ENCODE measurements at regions not wholly inside any gene's neighbourhood (a gene's known extent, or its start where the extent isn't known, plus 50 kb on each side); places are given as distances from the start of the nearest gene placed in this dataset.

- H3K4me1 ChIP-seq, result no peaks in the 10 kb centered on the region
- intact Hi-C loops (cut with DNase I; ENCODE audit: low total_unique reads), result no loop called here
- TF ChIP-seq POLR2A (IDR thresholded peaks at IDR 0.05) (no peak), CTCF (IDR thresholded peaks at IDR 0.05 in 8 of 11, conservative IDR thresholded peaks at IDR 0.05 in 3 of 11) (no peak), POLR2AphosphoS5 (IDR thresholded peaks at IDR 0.05) (no peak)
- H3K4me3 ChIP-seq, result no peak overlapping the region
- no peaks in the 10 kb centered on the region for H3K36me3 ChIP-seq
- H3K27ac ChIP-seq, result no peak overlapping the region
- no peaks in the 10 kb centered on the region for H3K27me3 ChIP-seq (replicated peaks in 1 of 7)
- peaks cover 0 to 4% (median 0%) of the 10 kb centered on the region in 8 donors for H3K9me3 ChIP-seq
- DNase-seq, result no peak
Observed at GRCh38 chr21:19026911-19027310, 623.3 kb upstream of the TMPRSS15 start.

- H3K27ac ChIP-seq, result no peak overlapping the region
- peaks cover 0 to 7% (median 0%) of the 10 kb centered on the region in 8 donors for H3K9me3 ChIP-seq
- no peaks in the 10 kb centered on the region for H3K36me3 ChIP-seq
- WGBS, 5 donors, result 58 to 77% (median 67%) methylated on average over 2 of the region's 2 CpGs
- DNase-seq, result no peak
- H3K27me3 ChIP-seq (replicated peaks in 1 of 7), result no peaks in the 10 kb centered on the region
- no peaks in the 10 kb centered on the region for H3K4me1 ChIP-seq
- no peak overlapping the region for H3K4me3 ChIP-seq
- intact Hi-C loops (cut with DNase I; ENCODE audit: low total_unique reads), result no loop called here
- TF ChIP-seq POLR2A (IDR thresholded peaks at IDR 0.05), result no peak
- no peak for TF ChIP-seq POLR2AphosphoS5 (IDR thresholded peaks at IDR 0.05)
- no peak for TF ChIP-seq CTCF (IDR thresholded peaks at IDR 0.05 in 8 of 11, conservative IDR thresholded peaks at IDR 0.05 in 3 of 11)
Observed at GRCh38 chr21:19029816-19030215, 626.2 kb upstream of the TMPRSS15 start.

DNA sequence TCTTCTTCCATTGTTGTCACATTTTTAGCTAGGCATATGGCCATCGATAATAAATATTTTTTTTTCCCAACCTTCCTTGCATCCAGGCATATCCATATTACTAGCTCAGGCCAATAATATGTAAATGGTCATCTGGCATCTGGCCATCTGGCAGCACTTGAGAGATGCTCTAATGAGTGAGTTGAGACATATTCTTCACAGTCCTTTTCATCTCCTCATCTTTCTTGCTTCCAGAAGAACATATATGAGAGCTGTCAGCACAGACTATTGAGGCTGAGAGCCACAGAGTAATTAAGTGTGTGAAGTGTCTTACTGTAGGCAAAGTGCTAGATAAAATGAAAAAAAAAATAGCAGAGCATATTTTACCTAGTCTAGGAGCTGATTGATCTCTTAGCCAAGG, 628.4 kb upstream of the TMPRSS15 start:
- no peaks in the 10 kb centered on the region for H3K4me1 ChIP-seq
- no peak for DNase-seq
- H3K9me3 ChIP-seq, result peaks cover 0 to 7% (median 0%) of the 10 kb centered on the region in 8 donors
- TF ChIP-seq CTCF (IDR thresholded peaks at IDR 0.05 in 8 of 11, conservative IDR thresholded peaks at IDR 0.05 in 3 of 11) (no peak), POLR2A (IDR thresholded peaks at IDR 0.05) (no peak), POLR2AphosphoS5 (IDR thresholded peaks at IDR 0.05) (no peak)
- no peak overlapping the region for H3K27ac ChIP-seq
- no peaks in the 10 kb centered on the region for H3K36me3 ChIP-seq
- H3K4me3 ChIP-seq, result no peak overlapping the region
- H3K27me3 ChIP-seq (replicated peaks in 1 of 7), result no peaks in the 10 kb centered on the region
- WGBS, 5 donors, result 73 to 88% (median 79%) methylated on average over 1 of the region's 1 CpG
- intact Hi-C loops (cut with DNase I; ENCODE audit: low total_unique reads), result no loop called here

DNA sequence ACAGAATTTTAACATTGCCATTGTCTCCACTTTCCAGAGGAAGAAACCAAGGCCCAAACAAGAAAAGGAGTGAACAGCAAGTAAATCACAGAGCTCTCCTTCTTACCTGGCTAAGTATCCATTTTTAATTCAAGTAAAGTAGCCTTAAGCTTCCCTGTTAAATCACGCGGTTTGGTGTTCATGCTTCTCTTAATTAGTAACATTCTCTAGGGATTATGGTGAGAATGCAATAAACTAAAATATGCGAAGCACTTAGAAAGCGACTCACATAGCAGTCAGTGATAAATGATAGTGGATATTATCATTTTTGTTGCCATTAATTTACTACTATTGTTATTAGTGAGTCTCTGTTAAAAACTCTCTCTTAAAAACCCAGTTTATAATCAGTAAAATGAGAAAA, 630.5 kb upstream of the TMPRSS15 start:
- intact Hi-C loops (cut with DNase I; ENCODE audit: low total_unique reads), result no loop called here
- H3K27me3 ChIP-seq (replicated peaks in 1 of 7), result no peaks in the 10 kb centered on the region
- TF ChIP-seq POLR2AphosphoS5 (IDR thresholded peaks at IDR 0.05), result no peak
- no peak for TF ChIP-seq POLR2A (IDR thresholded peaks at IDR 0.05)
- TF ChIP-seq CTCF (IDR thresholded peaks at IDR 0.05 in 8 of 11, conservative IDR thresholded peaks at IDR 0.05 in 3 of 11), result no peak

More for the DNA sequence above, 630.5 kb upstream of the TMPRSS15 start:
- H3K27ac ChIP-seq, result no peak overlapping the region
- H3K4me1 ChIP-seq, result no peaks in the 10 kb centered on the region
- H3K36me3 ChIP-seq, result no peaks in the 10 kb centered on the region
- DNase-seq, result no peak
- no peak overlapping the region for H3K4me3 ChIP-seq
- peaks cover 0 to 11% (median 0%) of the 10 kb centered on the region in 8 donors for H3K9me3 ChIP-seq
- 81 to 91% (median 88%) methylated on average over 4 of the region's 4 CpGs for WGBS, 5 donors
